ENCODE measurements at regions not wholly inside any gene's neighbourhood (a gene's known extent, or its start where the extent isn't known, plus 50 kb on each side); places are given as distances from the start of the nearest gene placed in this dataset.

- no peak for TF ChIP-seq CTCF (IDR thresholded peaks at IDR 0.05; ENCODE audit: low read depth, low read length)
- TF ChIP-seq EZH2phosphoT487 (IDR thresholded peaks at IDR 0.05; ENCODE audit: low read depth): no peak
Observed at GRCh38 chr12:112664569-112664968, 127.0 kb upstream of the RPH3A start.
